Keratinocyte (primary cell): ENCODE measurements at regions not wholly inside any gene's neighbourhood (a gene's known extent, or its start where the extent isn't known, plus 50 kb on each side); places are given as distances from the start of the nearest gene placed in this dataset.

Experiments used
- DNase-seq: peaks from one replicate; pipeline ENCODE4 v3.0.0-alpha.2; 2011; ENCODE audit warnings: low read depth, missing footprints, low spot score
- FAIRE-seq: peaks from 2 replicates; lab custom pipeline; 2011; peaks lifted over from hg19 to GRCh38; lab: Jason Lieb, UNC
- H2AFZ ChIP-seq: 2 replicates; pipeline ENCODE4 v1.6.0; 2012; ENCODE audit warnings: low read length, control low read depth, inconsistent platforms; ENCODE audit not compliant: control insufficient read depth
- H3K27ac ChIP-seq: 2 replicates; pipeline ENCODE4 v1.5.1; 2011; ENCODE audit warnings: low read length; ENCODE audit not compliant: control insufficient read depth, insufficient read depth
- H3K27me3 ChIP-seq: 3 replicates; pipeline ENCODE4 v1.6.0; 2011; ENCODE audit warnings: low read length; ENCODE audit not compliant: control insufficient read depth, insufficient read depth; ENCODE audit errors: extremely low read depth
- H3K36me3 ChIP-seq, 2 experiments: 2 replicates in 1 of 2; 3 replicates in 1 of 2; pipeline ENCODE4 v1.5.1; 2011; ENCODE audit warnings: low read length in 2 of 2, mild to moderate bottlenecking in 1 of 2; ENCODE audit not compliant: control insufficient read depth in 2 of 2, insufficient read depth in 2 of 2; ENCODE audit errors: extremely low read depth in 1 of 2
- H3K4me1 ChIP-seq: 3 replicates; pipeline ENCODE4 v1.5.1; 2011; ENCODE audit warnings: low read length; ENCODE audit not compliant: control insufficient read depth, insufficient read depth; ENCODE audit errors: extremely low read depth
- H3K4me2 ChIP-seq: 3 replicates; pipeline ENCODE4 v1.6.0; 2011; ENCODE audit warnings: low read depth, low read length; ENCODE audit not compliant: control insufficient read depth, insufficient read depth; ENCODE audit errors: extremely low read depth
- H3K4me3 ChIP-seq, 3 experiments: fragments of 200-600 bp in 1 of 3; sonication (generic) in 1 of 3; 2 replicates in 2 of 3; 3 replicates in 1 of 3; pipeline ENCODE4 v1.5.1; 2011 to 2016; ENCODE audit warnings: low read length in 3 of 3, mild to moderate bottlenecking in 3 of 3, control low read depth in 2 of 3, inconsistent platforms in 1 of 3, low read depth in 1 of 3, mixed read lengths in 1 of 3, mixed run types in 1 of 3, moderate library complexity in 1 of 3; ENCODE audit not compliant: control insufficient read depth in 2 of 3, insufficient read depth in 2 of 3; ENCODE audit errors: extremely low read depth in 1 of 3
- H3K79me2 ChIP-seq: 2 replicates; pipeline ENCODE4 v1.6.0; 2012; ENCODE audit warnings: low read length; ENCODE audit not compliant: control insufficient read depth, insufficient read depth
- H3K9ac ChIP-seq: 3 replicates; pipeline ENCODE4 v1.6.0; 2011; ENCODE audit warnings: low read length; ENCODE audit not compliant: control insufficient read depth, insufficient read depth; ENCODE audit errors: extremely low read depth
- H3K9me1 ChIP-seq: 3 replicates; pipeline ENCODE4 v1.6.0; 2011; ENCODE audit warnings: low read length; ENCODE audit not compliant: control insufficient read depth, insufficient read depth; ENCODE audit errors: extremely low read depth
- H3K9me3 ChIP-seq: 2 replicates; pipeline ENCODE4 v1.5.1; 2012; ENCODE audit warnings: low read depth, low read length; ENCODE audit not compliant: control insufficient read depth
- H4K20me1 ChIP-seq: 3 replicates; pipeline ENCODE4 v1.6.0; 2011; ENCODE audit warnings: low read length; ENCODE audit not compliant: control insufficient read depth, insufficient read depth; ENCODE audit errors: extremely low read depth
- CTCF ChIP-seq, 3 experiments: IDR thresholded peaks in 1 of 3; conservative IDR thresholded peaks in 1 of 3; optimal IDR thresholded peaks in 1 of 3; 2 replicates in 2 of 3; 3 replicates in 1 of 3; pipeline versions ENCODE3 to v1.5.1; 2011; ENCODE audit warnings: low read length in 3 of 3, mild to moderate bottlenecking in 3 of 3, moderate library complexity in 2 of 3, control low read depth in 1 of 3, inconsistent platforms in 1 of 3; ENCODE audit not compliant: insufficient read depth in 2 of 3; ENCODE audit errors: extremely low read depth in 1 of 3
- EZH2 ChIP-seq: IDR thresholded peaks from one replicate; pipeline ENCODE4 v1.6.1; 2012; ENCODE audit warnings: inconsistent platforms, mild to moderate bottlenecking, low read length, moderate library complexity
- dilution Hi-C: fragments of 300-500 bp; cut with MboI; formaldehyde crosslinking; loops from one replicate; pipeline ENCODE4 v1.7.0; 2020; ENCODE audit warnings: low sequenced_read_pairs; ENCODE audit not compliant: extremely low pct_ligation_motif_present

GRCh38 chr22:49676783-49677494, 150.7 kb downstream of the BRD1 start:
- dilution Hi-C loops = no loop called here
- DNase-seq = no peak

GRCh38 chr22:49676230-49676629, 151.4 kb downstream of the BRD1 start:
- Histone ChIP-seq H3K9me3 (no peaks in the 10 kb centered on the region), H3K79me2 (no peaks in the 10 kb centered on the region), H3K9ac (no peak overlapping the region), H3K4me2 (no peak overlapping the region), H3K9me1 (no peaks in the 10 kb centered on the region), H2AFZ (no peak overlapping the region), H3K4me1 (no peaks in the 10 kb centered on the region), H3K27me3 (peaks cover 8% of the 10 kb centered on the region), H4K20me1 (no peaks in the 10 kb centered on the region), H3K36me3 (no peaks in the 10 kb centered on the region), H3K27ac (no peak overlapping the region), H3K4me3 (no peak overlapping the region)
- dilution Hi-C loops = no loop called here
- FAIRE-seq (no peak), DNase-seq (no peak)
- TF ChIP-seq CTCF (optimal IDR thresholded peaks at IDR 0.05 in 1 of 3, IDR thresholded peaks at IDR 0.05 in 1 of 3, conservative IDR thresholded peaks at IDR 0.05 in 1 of 3; ENCODE audit: extremely low read depth in 1 of 3, insufficient read depth in 2 of 3, low read length in 3 of 3) (no peak), EZH2 (no peak)

More at GRCh38 chr22:49676783-49677494, 150.7 kb downstream of the BRD1 start:
- no peaks in the 10 kb centered on the region for H3K36me3 ChIP-seq
- no peaks in the 10 kb centered on the region for H3K9me3 ChIP-seq
- no peak overlapping the region for H3K4me2 ChIP-seq
- H3K4me1 ChIP-seq = no peaks in the 10 kb centered on the region
- no peaks in the 10 kb centered on the region for H4K20me1 ChIP-seq
- H3K27ac ChIP-seq = no peak overlapping the region
- H3K4me3 ChIP-seq = no peak overlapping the region
- H3K9me1 ChIP-seq = no peaks in the 10 kb centered on the region
- no peaks in the 10 kb centered on the region for H3K79me2 ChIP-seq
- H3K27me3 ChIP-seq = peaks cover under 1% of the 10 kb centered on the region
- no peak for TF ChIP-seq EZH2
- TF ChIP-seq CTCF (optimal IDR thresholded peaks at IDR 0.05 in 1 of 3, IDR thresholded peaks at IDR 0.05 in 1 of 3, conservative IDR thresholded peaks at IDR 0.05 in 1 of 3; ENCODE audit: extremely low read depth in 1 of 3, insufficient read depth in 2 of 3, low read length in 3 of 3) = no peak
- H2AFZ ChIP-seq = no peak overlapping the region
- FAIRE-seq = no peak
- H3K9ac ChIP-seq = no peak overlapping the region
